ENCODE measurements at regions not wholly inside any gene's neighbourhood (a gene's known extent, or its start where the extent isn't known, plus 50 kb on each side); places are given as distances from the start of the nearest gene placed in this dataset.

DNA sequence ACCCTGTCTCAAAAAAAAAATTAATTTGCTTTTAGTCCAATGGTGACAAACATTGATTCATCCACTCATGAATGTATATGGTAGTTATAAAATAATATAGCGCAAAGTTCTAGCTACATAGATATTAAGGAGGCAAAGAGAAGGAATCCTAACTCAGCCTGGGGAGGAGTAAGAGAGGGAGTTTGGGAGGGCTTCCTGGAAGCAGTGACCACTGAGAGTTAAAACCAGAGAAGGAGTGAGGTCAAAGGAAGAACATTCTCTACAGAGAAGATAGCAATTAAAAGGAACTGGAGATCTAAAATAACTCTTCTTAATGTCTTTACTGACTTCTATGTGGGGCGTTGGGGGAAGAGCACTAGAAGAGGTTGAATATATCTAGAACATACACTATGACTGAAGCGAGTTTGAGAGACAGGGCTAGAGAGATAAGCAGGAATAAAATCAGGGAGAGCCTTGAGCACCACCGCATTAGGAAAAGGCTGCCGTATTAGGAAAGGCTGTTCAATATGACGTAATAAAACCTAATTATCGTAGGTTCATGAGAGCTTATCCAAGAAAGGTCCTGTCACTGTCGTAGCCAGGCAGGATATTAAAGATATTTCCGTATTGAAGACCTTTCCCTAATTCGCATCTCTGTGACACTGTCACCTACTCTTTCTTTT, 81.8 kb upstream of the CNKSR3 start:
- TF ChIP-seq, protein P1, sequence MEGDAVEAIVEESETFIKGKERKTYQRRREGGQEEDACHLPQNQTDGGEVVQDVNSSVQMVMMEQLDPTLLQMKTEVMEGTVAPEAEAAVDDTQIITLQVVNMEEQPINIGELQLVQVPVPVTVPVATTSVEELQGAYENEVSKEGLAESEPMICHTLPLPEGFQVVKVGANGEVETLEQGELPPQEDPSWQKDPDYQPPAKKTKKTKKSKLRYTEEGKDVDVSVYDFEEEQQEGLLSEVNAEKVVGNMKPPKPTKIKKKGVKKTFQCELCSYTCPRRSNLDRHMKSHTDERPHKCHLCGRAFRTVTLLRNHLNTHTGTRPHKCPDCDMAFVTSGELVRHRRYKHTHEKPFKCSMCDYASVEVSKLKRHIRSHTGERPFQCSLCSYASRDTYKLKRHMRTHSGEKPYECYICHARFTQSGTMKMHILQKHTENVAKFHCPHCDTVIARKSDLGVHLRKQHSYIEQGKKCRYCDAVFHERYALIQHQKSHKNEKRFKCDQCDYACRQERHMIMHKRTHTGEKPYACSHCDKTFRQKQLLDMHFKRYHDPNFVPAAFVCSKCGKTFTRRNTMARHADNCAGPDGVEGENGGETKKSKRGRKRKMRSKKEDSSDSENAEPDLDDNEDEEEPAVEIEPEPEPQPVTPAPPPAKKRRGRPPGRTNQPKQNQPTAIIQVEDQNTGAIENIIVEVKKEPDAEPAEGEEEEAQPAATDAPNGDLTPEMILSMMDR (conservative IDR thresholded peaks at IDR 0.05; ENCODE audit: low read depth, low read length) = no peak
- TF ChIP-seq EZH2 (IDR thresholded peaks at IDR 0.05; ENCODE audit: low read length, unreplicated experiment) (no peak), EZH2phosphoT487 (IDR thresholded peaks at IDR 0.05; ENCODE audit: borderline replicate concordance, low read length) (no peak)
